ENCODE measurements at regions not wholly inside any gene's neighbourhood (a gene's known extent, or its start where the extent isn't known, plus 50 kb on each side); places are given as distances from the start of the nearest gene placed in this dataset.
"Not testable (repeated sequence)": the region's sequence is repeated elsewhere in the genome, so short reads cannot be mapped to it uniquely, and the experiment has no call there.

GRCh38 chr5:82593481-82593880 lies 315.3 kb upstream of the RPS23 start:
- TF ChIP-seq CTCF (IDR thresholded peaks at IDR 0.05; ENCODE audit: insufficient read depth, low read length, missing control alignments): no peak
- CTCF ChIA-PET: no interaction called here
- POLR2A ChIA-PET: no interaction called here
- H3K4me3 ChIP-seq (ENCODE audit: low read depth, low read length): no peak overlapping the region
- DNase-seq (ENCODE audit: low read depth, low spot score): no peak

- ChIA-PET CTCF (interaction anchor here (0.7 to 1.6 kb wide), 2 partner anchors 11 to 301 kb away, joined by 3 to 4 read pairs; no protein-coding TSS in a partner anchor), POLR2A (no interaction called here)
- TF ChIP-seq CTCF (IDR thresholded peaks at IDR 0.05; ENCODE audit: insufficient read depth, low read length, missing control alignments): no peak
- no peak for DNase-seq (ENCODE audit: low read depth, low spot score)
- no peak overlapping the region for H3K4me3 ChIP-seq (ENCODE audit: low read depth, low read length)
Measured at GRCh38 chr5:82591021-82591515, 312.9 kb upstream of the RPS23 start.

GRCh38 chr5:82590112-82590511 lies 312.0 kb upstream of the RPS23 start:
- no peak for TF ChIP-seq CTCF (IDR thresholded peaks at IDR 0.05; ENCODE audit: insufficient read depth, low read length, missing control alignments)
- POLR2A ChIA-PET: no interaction called here
- no peak overlapping the region for H3K4me3 ChIP-seq (ENCODE audit: low read depth, low read length)
- CTCF ChIA-PET: interaction anchor here (1.6 kb wide), 1 partner anchor 12 kb away, joined by 4 read pairs; no protein-coding TSS in a partner anchor
- no peak for DNase-seq (ENCODE audit: low read depth, low spot score)

GRCh38 chr5:82586661-82587310 lies 308.6 kb upstream of the RPS23 start:
- no peak overlapping the region for H3K4me3 ChIP-seq (ENCODE audit: low read depth, low read length)
- TF ChIP-seq CTCF (IDR thresholded peaks at IDR 0.05; ENCODE audit: insufficient read depth, low read length, missing control alignments): no peak
- no peak for DNase-seq (ENCODE audit: low read depth, low spot score)
- ChIA-PET POLR2A (no interaction called here), CTCF (interaction anchor here (0.6 kb wide), 1 partner anchor 203 kb away, joined by 3 read pairs; no protein-coding TSS in a partner anchor)

GRCh38 chr5:82586181-82586580 lies 308.0 kb upstream of the RPS23 start:
- ChIA-PET POLR2A (no interaction called here), CTCF (interaction anchor here (0.6 kb wide), 1 partner anchor 203 kb away, joined by 3 read pairs; no protein-coding TSS in a partner anchor)
- H3K4me3 ChIP-seq (ENCODE audit: low read depth, low read length): no peak overlapping the region
- no peak for TF ChIP-seq CTCF (IDR thresholded peaks at IDR 0.05; ENCODE audit: insufficient read depth, low read length, missing control alignments)
- DNase-seq (ENCODE audit: low read depth, low spot score): no peak

GRCh38 chr5:82584631-82585030 lies 306.5 kb upstream of the RPS23 start:
- POLR2A ChIA-PET: interaction anchor here (0.7 kb wide), 1 partner anchor 10 kb away, joined by 3 read pairs; no protein-coding TSS in a partner anchor
- CTCF ChIA-PET: no interaction called here
- H3K4me3 ChIP-seq (ENCODE audit: low read depth, low read length): no peak overlapping the region
- no peak for DNase-seq (ENCODE audit: low read depth, low spot score)
- no peak for TF ChIP-seq CTCF (IDR thresholded peaks at IDR 0.05; ENCODE audit: insufficient read depth, low read length, missing control alignments)

- DNase-seq (ENCODE audit: low read depth, low spot score); POLR2A ChIA-PET; H3K4me3 ChIP-seq (ENCODE audit: low read depth, low read length); CTCF ChIA-PET: not testable (repeated sequence)
Measured at GRCh38 chr5:82583331-82583730, 305.2 kb upstream of the RPS23 start.
